Vagina (tissue), 2 donors: ENCODE measurements at regions not wholly inside any gene's neighbourhood (a gene's known extent, or its start where the extent isn't known, plus 50 kb on each side); places are given as distances from the start of the nearest gene placed in this dataset.

Experiments
- DNase-seq, 2 donors: peaks; one replicate each; pipeline ENCODE4 v3.0.0-alpha.2; 2017; ENCODE audit errors: extremely low spot score in 2 of 2
- H3K27ac ChIP-seq: fragments of 200-600 bp; sonication (generic); one replicate; pipeline ENCODE4 v1.5.1; 2019
- H3K27me3 ChIP-seq: fragments of 200-600 bp; sonication (generic); one replicate; pipeline ENCODE4 v1.5.1; 2019
- H3K36me3 ChIP-seq, 2 donors: fragments of 200-600 bp; sonication (generic); one replicate each; pipeline ENCODE4 v1.5.1; 2017 to 2019
- H3K4me1 ChIP-seq: fragments of 200-600 bp; sonication (generic); one replicate; pipeline ENCODE4 v1.5.1; 2019
- H3K4me3 ChIP-seq, 2 donors: fragments of 200-600 bp; sonication (generic); 1 replicate in 1 of 2; 2 replicates in 1 of 2; pipeline ENCODE4 v1.5.1; 2016 to 2019
- H3K9me3 ChIP-seq: fragments of 200-600 bp; sonication (generic); one replicate; pipeline ENCODE4 v1.5.1; 2019
- POLR2A ChIP-seq, 2 donors: fragments of 450-650 bp; IDR thresholded peaks; one replicate each; pipeline ENCODE4 v1.6.1; 2017; ENCODE audit warnings: antibody characterized with exemption in 2 of 2, mild to moderate bottlenecking in 2 of 2, moderate library complexity in 2 of 2
- POLR2AphosphoS5 ChIP-seq, 2 donors: sonication (generic); formaldehyde crosslinking; IDR thresholded peaks; one replicate each; pipeline ENCODE4 v1.9.0; 2017; ENCODE audit warnings: antibody characterized with exemption in 2 of 2, mild to moderate bottlenecking in 2 of 2, low read depth in 1 of 2; ENCODE audit not compliant: insufficient read depth in 1 of 2
- intact Hi-C: fragments of 100-400 bp; cut with DNase I; formaldehyde crosslinking; loops from one replicate; pipeline ENCODE4 v1.15.1; 2023
- TF ChIP-seq, protein P1 (sequence below), 3 experiments: fragments of 450-650 bp in 2 of 3; fragments of 200-600 bp in 1 of 3; sonication (generic) in 1 of 3; IDR thresholded peaks; one replicate each; pipeline ENCODE4 v1.5.1; 2017 to 2019; ENCODE audit warnings: antibody characterized with exemption in 3 of 3, mild to moderate bottlenecking in 2 of 3, moderate library complexity in 2 of 3

DNA sequence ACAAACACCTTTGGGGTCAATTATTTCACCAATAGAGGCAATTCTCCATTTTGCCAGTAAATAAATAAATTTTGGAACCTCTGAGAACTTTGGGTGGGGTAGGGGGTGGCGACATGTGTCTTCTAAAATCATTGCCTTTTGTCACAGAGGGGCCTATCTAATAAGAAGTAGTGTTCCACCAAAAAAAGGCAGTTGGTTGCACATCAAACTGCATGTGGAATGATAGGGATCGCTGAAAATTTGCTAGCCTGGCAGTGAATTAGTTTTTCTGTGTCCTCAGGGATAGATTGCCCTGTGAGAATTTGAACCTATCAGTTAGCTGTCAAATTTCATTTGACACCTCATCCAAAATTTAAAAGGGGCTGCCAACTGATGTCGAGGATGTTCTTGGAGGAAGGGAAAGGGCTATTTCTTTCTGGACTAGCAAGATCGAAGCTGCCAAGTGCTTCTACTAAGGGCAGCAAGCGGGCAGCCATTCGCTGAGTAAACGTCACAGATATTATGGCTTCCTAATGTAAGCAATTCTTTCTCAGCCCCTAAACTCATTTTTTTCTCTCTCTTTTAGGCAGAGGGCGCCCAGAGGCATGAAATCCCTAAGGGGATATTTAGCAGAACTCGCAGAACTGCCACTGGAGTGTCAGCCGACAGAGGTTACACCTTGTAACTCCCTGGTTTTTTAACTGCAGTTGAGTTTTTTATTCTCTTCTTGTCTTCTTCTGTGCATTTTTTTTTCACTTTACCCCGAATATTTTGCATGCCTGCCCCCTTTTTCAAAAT is 2208.1 kb upstream of the WWC1 start:
- H3K9me3 ChIP-seq: no peaks in the 10 kb centered on the region
- no peak for DNase-seq
- no peaks in the 10 kb centered on the region for H3K4me1 ChIP-seq
- no peak overlapping the region for H3K4me3 ChIP-seq
- TF ChIP-seq POLR2A (IDR thresholded peaks at IDR 0.05) (no peak), POLR2AphosphoS5 (IDR thresholded peaks at IDR 0.05; ENCODE audit: insufficient read depth in 1 of 2, low read depth in 1 of 2) (no peak)
- TF ChIP-seq, protein P1, sequence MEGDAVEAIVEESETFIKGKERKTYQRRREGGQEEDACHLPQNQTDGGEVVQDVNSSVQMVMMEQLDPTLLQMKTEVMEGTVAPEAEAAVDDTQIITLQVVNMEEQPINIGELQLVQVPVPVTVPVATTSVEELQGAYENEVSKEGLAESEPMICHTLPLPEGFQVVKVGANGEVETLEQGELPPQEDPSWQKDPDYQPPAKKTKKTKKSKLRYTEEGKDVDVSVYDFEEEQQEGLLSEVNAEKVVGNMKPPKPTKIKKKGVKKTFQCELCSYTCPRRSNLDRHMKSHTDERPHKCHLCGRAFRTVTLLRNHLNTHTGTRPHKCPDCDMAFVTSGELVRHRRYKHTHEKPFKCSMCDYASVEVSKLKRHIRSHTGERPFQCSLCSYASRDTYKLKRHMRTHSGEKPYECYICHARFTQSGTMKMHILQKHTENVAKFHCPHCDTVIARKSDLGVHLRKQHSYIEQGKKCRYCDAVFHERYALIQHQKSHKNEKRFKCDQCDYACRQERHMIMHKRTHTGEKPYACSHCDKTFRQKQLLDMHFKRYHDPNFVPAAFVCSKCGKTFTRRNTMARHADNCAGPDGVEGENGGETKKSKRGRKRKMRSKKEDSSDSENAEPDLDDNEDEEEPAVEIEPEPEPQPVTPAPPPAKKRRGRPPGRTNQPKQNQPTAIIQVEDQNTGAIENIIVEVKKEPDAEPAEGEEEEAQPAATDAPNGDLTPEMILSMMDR (IDR thresholded peaks at IDR 0.05): no peak
- no peaks in the 10 kb centered on the region for H3K36me3 ChIP-seq
- H3K27ac ChIP-seq: no peak overlapping the region
- intact Hi-C loops: no loop called here
- no peaks in the 10 kb centered on the region for H3K27me3 ChIP-seq

DNA sequence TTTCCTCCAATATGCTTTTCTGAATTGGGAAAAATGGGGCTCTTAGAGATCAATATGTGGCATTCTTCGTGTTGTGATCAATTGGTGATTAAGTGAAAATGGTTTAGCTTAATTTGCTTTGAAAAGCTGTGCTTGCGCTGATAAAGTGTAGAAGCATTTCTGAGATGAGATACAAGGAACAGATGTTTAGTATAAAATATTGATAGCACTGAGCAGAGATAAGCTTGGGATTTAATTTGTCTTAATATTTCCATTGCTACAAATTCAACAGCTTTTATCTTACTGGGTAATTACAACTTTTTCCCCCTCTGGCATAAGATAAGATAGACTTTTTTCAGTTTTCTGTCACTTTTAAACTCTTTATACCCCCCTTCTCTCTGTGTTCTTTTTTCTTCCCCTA is 2204.9 kb upstream of the WWC1 start:
- no peaks in the 10 kb centered on the region for H3K27me3 ChIP-seq
- no peak for TF ChIP-seq POLR2AphosphoS5 (IDR thresholded peaks at IDR 0.05; ENCODE audit: insufficient read depth in 1 of 2, low read depth in 1 of 2)
- TF ChIP-seq, protein P1 (IDR thresholded peaks at IDR 0.05): no peak
- TF ChIP-seq POLR2A (IDR thresholded peaks at IDR 0.05): no peak
- no peaks in the 10 kb centered on the region for H3K36me3 ChIP-seq
- no peak for DNase-seq
- no peaks in the 10 kb centered on the region for H3K9me3 ChIP-seq
- no peak overlapping the region for H3K4me3 ChIP-seq
- no peaks in the 10 kb centered on the region for H3K4me1 ChIP-seq
- intact Hi-C loops: no loop called here
- H3K27ac ChIP-seq: no peak overlapping the region

DNA sequence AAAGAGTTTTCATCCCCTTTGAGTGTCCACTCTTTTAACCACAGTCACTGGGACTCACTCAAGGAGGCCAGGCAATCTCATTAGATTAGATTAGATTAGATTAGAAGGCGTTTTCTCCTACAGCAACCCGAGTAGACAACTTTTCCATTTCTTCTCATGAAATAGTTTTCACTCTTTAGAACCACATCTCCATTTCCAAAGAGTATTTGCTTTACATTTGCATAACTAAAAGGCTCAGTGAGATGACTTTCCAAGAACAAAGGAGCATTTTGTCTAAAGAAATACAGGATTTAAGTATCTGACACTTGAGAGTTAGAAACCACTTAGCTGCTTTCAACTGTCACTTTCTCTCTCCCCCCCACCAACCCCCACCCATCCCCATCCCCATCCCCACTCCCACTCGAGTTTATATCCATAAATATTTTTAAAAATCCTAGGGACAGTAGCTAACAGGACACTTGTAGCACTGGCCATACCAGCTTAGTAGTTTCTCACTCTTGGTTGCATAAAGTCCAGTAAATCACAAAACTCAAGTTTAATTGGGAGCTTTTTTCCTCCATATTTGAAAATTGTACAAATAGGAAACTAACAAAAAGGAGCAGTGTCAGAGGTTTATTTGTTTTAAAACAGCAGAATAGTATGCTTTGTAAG is 2202.9 kb upstream of the WWC1 start:
- intact Hi-C loops: no loop called here
- no peak overlapping the region for H3K27ac ChIP-seq
- no peak overlapping the region for H3K4me3 ChIP-seq
- H3K9me3 ChIP-seq: no peaks in the 10 kb centered on the region
- no peaks in the 10 kb centered on the region for H3K27me3 ChIP-seq
- no peak for TF ChIP-seq POLR2A (IDR thresholded peaks at IDR 0.05)
- TF ChIP-seq POLR2AphosphoS5 (IDR thresholded peaks at IDR 0.05; ENCODE audit: insufficient read depth in 1 of 2, low read depth in 1 of 2): no peak
- TF ChIP-seq, protein P1 (IDR thresholded peaks at IDR 0.05): no peak
- no peak for DNase-seq
- H3K4me1 ChIP-seq: no peaks in the 10 kb centered on the region
- H3K36me3 ChIP-seq: no peaks in the 10 kb centered on the region

- no peak overlapping the region for H3K27ac ChIP-seq
- no peaks in the 10 kb centered on the region for H3K4me1 ChIP-seq
- H3K9me3 ChIP-seq: no peaks in the 10 kb centered on the region
- H3K4me3 ChIP-seq: no peak overlapping the region
- no peak for TF ChIP-seq POLR2A (IDR thresholded peaks at IDR 0.05)
- TF ChIP-seq, protein P1 (IDR thresholded peaks at IDR 0.05): no peak
- no peak for TF ChIP-seq POLR2AphosphoS5 (IDR thresholded peaks at IDR 0.05; ENCODE audit: insufficient read depth in 1 of 2, low read depth in 1 of 2)
- intact Hi-C loops: no loop called here
- H3K27me3 ChIP-seq: no peaks in the 10 kb centered on the region
- H3K36me3 ChIP-seq: no peaks in the 10 kb centered on the region
- no peak for DNase-seq
Observed at GRCh38 chr5:166091931-166092330, 2199.5 kb upstream of the WWC1 start.

DNA sequence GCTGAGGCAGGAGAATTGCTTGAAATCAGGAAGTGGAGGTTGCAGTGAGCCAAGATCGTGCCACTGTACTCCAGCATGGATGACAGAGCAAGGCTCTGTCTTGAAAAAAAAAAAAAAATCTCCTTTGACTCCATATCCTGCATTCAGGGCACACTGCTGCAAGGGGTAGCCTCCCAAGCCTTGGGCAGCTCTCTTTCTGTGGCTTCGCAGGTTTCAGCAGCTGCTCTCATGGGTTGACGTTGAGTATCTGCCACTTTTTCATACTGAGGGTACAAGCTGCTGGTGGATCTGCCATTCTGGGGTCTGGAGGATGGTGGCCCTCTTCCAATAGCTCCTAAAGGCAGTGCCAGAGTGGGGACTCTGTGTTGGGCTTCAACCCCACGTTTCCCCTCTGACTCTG is 2198.1 kb upstream of the WWC1 start:
- TF ChIP-seq POLR2AphosphoS5 (IDR thresholded peaks at IDR 0.05; ENCODE audit: insufficient read depth in 1 of 2, low read depth in 1 of 2) (no peak), POLR2A (IDR thresholded peaks at IDR 0.05) (no peak)
- TF ChIP-seq, protein P1 (IDR thresholded peaks at IDR 0.05): no peak
- no peak overlapping the region for H3K27ac ChIP-seq
- H3K27me3 ChIP-seq: no peaks in the 10 kb centered on the region
- H3K4me3 ChIP-seq: no peak overlapping the region
- intact Hi-C loops: no loop called here
- H3K4me1 ChIP-seq: no peaks in the 10 kb centered on the region
- no peaks in the 10 kb centered on the region for H3K36me3 ChIP-seq
- no peak for DNase-seq
- H3K9me3 ChIP-seq: no peaks in the 10 kb centered on the region
